ENCODE measurements at regions not wholly inside any gene's neighbourhood (a gene's known extent, or its start where the extent isn't known, plus 50 kb on each side); places are given as distances from the start of the nearest gene placed in this dataset.
"Not testable (repeated sequence)": the region's sequence is repeated elsewhere in the genome, so short reads cannot be mapped to it uniquely, and the experiment has no call there.

- no peak for DNase-seq (ENCODE audit: low read depth)
- in situ Hi-C loops (cut with HindIII; ENCODE audit: low pct_unique_long_range_greater_than_20kb, low sequenced_read_pairs): no loop called here
Measured at GRCh38 chr21:23624281-23624680, 1983.0 kb downstream of the MRPL39 start.

GRCh38 chr21:23613014-23613413 is 1994.3 kb downstream of the MRPL39 start:
- in situ Hi-C loops (cut with HindIII; ENCODE audit: low pct_unique_long_range_greater_than_20kb, low sequenced_read_pairs): no loop called here
- no peak for DNase-seq (ENCODE audit: low read depth)

- in situ Hi-C loops (cut with HindIII; ENCODE audit: low pct_unique_long_range_greater_than_20kb, low sequenced_read_pairs): no loop called here
- DNase-seq (ENCODE audit: low read depth): no peak
Measured at GRCh38 chr21:23612210-23612609, 1995.1 kb downstream of the MRPL39 start.

- in situ Hi-C loops (cut with HindIII; ENCODE audit: low pct_unique_long_range_greater_than_20kb, low sequenced_read_pairs): no loop called here
- no peak for DNase-seq (ENCODE audit: low read depth)
Measured at GRCh38 chr21:23607782-23608431, 1999.4 kb downstream of the MRPL39 start.

GRCh38 chr21:23601549-23601948 is 2005.7 kb downstream of the MRPL39 start:
- in situ Hi-C loops (cut with HindIII; ENCODE audit: low pct_unique_long_range_greater_than_20kb, low sequenced_read_pairs): no loop called here
- DNase-seq (ENCODE audit: low read depth): no peak

GRCh38 chr21:23593582-23593981 is 2013.7 kb downstream of the MRPL39 start:
- in situ Hi-C loops (cut with HindIII; ENCODE audit: low pct_unique_long_range_greater_than_20kb, low sequenced_read_pairs): no loop called here
- DNase-seq (ENCODE audit: low read depth): no peak

- DNase-seq (ENCODE audit: low read depth): no peak
- in situ Hi-C loops (cut with HindIII; ENCODE audit: low pct_unique_long_range_greater_than_20kb, low sequenced_read_pairs): no loop called here
Measured at GRCh38 chr21:23585419-23585818, 2021.9 kb downstream of the MRPL39 start.

- DNase-seq (ENCODE audit: low read depth): no peak
- in situ Hi-C loops (cut with HindIII; ENCODE audit: low pct_unique_long_range_greater_than_20kb, low sequenced_read_pairs): no loop called here
Measured at GRCh38 chr21:23579573-23579972, 2027.7 kb downstream of the MRPL39 start.

- no peak for DNase-seq (ENCODE audit: low read depth)
- in situ Hi-C loops (cut with HindIII; ENCODE audit: low pct_unique_long_range_greater_than_20kb, low sequenced_read_pairs): no loop called here
Measured at GRCh38 chr21:23578027-23578426, 2029.3 kb downstream of the MRPL39 start.

GRCh38 chr21:23574932-23575331 is 2032.3 kb downstream of the MRPL39 start:
- in situ Hi-C loops (cut with HindIII; ENCODE audit: low pct_unique_long_range_greater_than_20kb, low sequenced_read_pairs): no loop called here
- no peak for DNase-seq (ENCODE audit: low read depth)

GRCh38 chr21:23548924-23549323 is 2058.4 kb downstream of the MRPL39 start:
- DNase-seq (ENCODE audit: low read depth); in situ Hi-C loops (cut with HindIII; ENCODE audit: low pct_unique_long_range_greater_than_20kb, low sequenced_read_pairs): not testable (repeated sequence)

- DNase-seq (ENCODE audit: low read depth): no peak
- in situ Hi-C loops (cut with HindIII; ENCODE audit: low pct_unique_long_range_greater_than_20kb, low sequenced_read_pairs): no loop called here
Measured at GRCh38 chr21:23543333-23543732, 2063.9 kb downstream of the MRPL39 start.

GRCh38 chr21:23542097-23542496 is 2065.2 kb downstream of the MRPL39 start:
- in situ Hi-C loops (cut with HindIII; ENCODE audit: low pct_unique_long_range_greater_than_20kb, low sequenced_read_pairs): no loop called here
- no peak for DNase-seq (ENCODE audit: low read depth)

GRCh38 chr21:23541571-23541970 is 2065.7 kb downstream of the MRPL39 start:
- in situ Hi-C loops (cut with HindIII; ENCODE audit: low pct_unique_long_range_greater_than_20kb, low sequenced_read_pairs): no loop called here
- DNase-seq (ENCODE audit: low read depth): no peak

- no peak for DNase-seq (ENCODE audit: low read depth)
- in situ Hi-C loops (cut with HindIII; ENCODE audit: low pct_unique_long_range_greater_than_20kb, low sequenced_read_pairs): no loop called here
Measured at GRCh38 chr21:23534850-23535249, 2072.4 kb downstream of the MRPL39 start.

GRCh38 chr21:23531444-23531843 is 2075.8 kb downstream of the MRPL39 start:
- no peak for DNase-seq (ENCODE audit: low read depth)
- in situ Hi-C loops (cut with HindIII; ENCODE audit: low pct_unique_long_range_greater_than_20kb, low sequenced_read_pairs): no loop called here

- in situ Hi-C loops (cut with HindIII; ENCODE audit: low pct_unique_long_range_greater_than_20kb, low sequenced_read_pairs): no loop called here
- no peak for DNase-seq (ENCODE audit: low read depth)
Measured at GRCh38 chr21:23524685-23525084, 2082.6 kb downstream of the MRPL39 start.

- DNase-seq (ENCODE audit: low read depth): no peak
- in situ Hi-C loops (cut with HindIII; ENCODE audit: low pct_unique_long_range_greater_than_20kb, low sequenced_read_pairs): no loop called here
Measured at GRCh38 chr21:23522751-23523150, 2084.5 kb downstream of the MRPL39 start.

- DNase-seq (ENCODE audit: low read depth): no peak
- in situ Hi-C loops (cut with HindIII; ENCODE audit: low pct_unique_long_range_greater_than_20kb, low sequenced_read_pairs): no loop called here
Measured at GRCh38 chr21:23507501-23507900, 2099.8 kb downstream of the MRPL39 start.

GRCh38 chr21:23496729-23497128 is 2110.6 kb downstream of the MRPL39 start:
- DNase-seq (ENCODE audit: low read depth): no peak
- in situ Hi-C loops (cut with HindIII; ENCODE audit: low pct_unique_long_range_greater_than_20kb, low sequenced_read_pairs): no loop called here

GRCh38 chr21:23488245-23488644 is 2119.0 kb downstream of the MRPL39 start:
- no peak for DNase-seq (ENCODE audit: low read depth)
- in situ Hi-C loops (cut with HindIII; ENCODE audit: low pct_unique_long_range_greater_than_20kb, low sequenced_read_pairs): no loop called here
